Keratinocyte (primary cell): ENCODE measurements at regions not wholly inside any gene's neighbourhood (a gene's known extent, or its start where the extent isn't known, plus 50 kb on each side); places are given as distances from the start of the nearest gene placed in this dataset.

Experiments used
- CTCF ChIP-seq, 3 experiments: IDR thresholded peaks in 1 of 3; conservative IDR thresholded peaks in 1 of 3; optimal IDR thresholded peaks in 1 of 3; 2 replicates in 2 of 3; 3 replicates in 1 of 3; pipeline versions ENCODE3 to v1.5.1; 2011; ENCODE audit warnings: low read length in 3 of 3, mild to moderate bottlenecking in 3 of 3, moderate library complexity in 2 of 3, control low read depth in 1 of 3, inconsistent platforms in 1 of 3; ENCODE audit not compliant: insufficient read depth in 2 of 3; ENCODE audit errors: extremely low read depth in 1 of 3
- EZH2 ChIP-seq: IDR thresholded peaks from one replicate; pipeline ENCODE4 v1.6.1; 2012; ENCODE audit warnings: inconsistent platforms, mild to moderate bottlenecking, low read length, moderate library complexity

DNA sequence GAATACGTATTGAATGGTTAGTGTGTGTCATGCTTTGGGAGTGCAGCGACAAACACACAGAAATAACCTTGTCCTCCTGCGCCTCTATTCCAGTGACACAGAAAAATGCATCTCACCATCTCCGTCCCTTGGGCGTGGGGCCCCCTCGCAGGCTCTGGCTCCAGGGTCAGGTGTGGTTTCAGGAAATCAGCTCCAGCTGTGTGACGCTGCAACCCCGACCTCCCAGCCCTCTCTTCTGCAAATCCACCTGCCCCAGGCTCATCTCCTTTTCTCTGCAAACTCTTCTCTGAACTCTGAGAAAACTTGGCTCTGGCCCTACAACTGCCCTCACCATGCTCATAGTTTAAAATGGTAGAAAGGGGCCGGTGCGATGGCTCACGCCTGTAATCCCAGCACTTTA, 51.3 kb upstream of the ZNF536 start:
- TF ChIP-seq CTCF (optimal IDR thresholded peaks at IDR 0.05 in 1 of 3, IDR thresholded peaks at IDR 0.05 in 1 of 3, conservative IDR thresholded peaks at IDR 0.05 in 1 of 3; ENCODE audit: extremely low read depth in 1 of 3, insufficient read depth in 2 of 3, low read length in 3 of 3): no peak
- TF ChIP-seq EZH2: no peak
